GM13977 (cell line): ENCODE measurements at regions not wholly inside any gene's neighbourhood (a gene's known extent, or its start where the extent isn't known, plus 50 kb on each side); places are given as distances from the start of the nearest gene placed in this dataset.

Experiments
- DNase-seq: peaks from one replicate; pipeline ENCODE4 v3.0.0; 2012; ENCODE audit warnings: low spot score
- CTCF ChIP-seq: IDR thresholded peaks from 2 replicates; pipeline ENCODE4 v1.5.1; 2012; ENCODE audit warnings: mild to moderate bottlenecking, control low read depth; ENCODE audit not compliant: insufficient read depth; ENCODE audit errors: extremely low read depth, missing control alignments
- in situ Hi-C: fragments of 300-500 bp; cut with MboI; formaldehyde crosslinking; loops from one replicate; pipeline ENCODE4 v1.12.0; 2022; ENCODE audit warnings: low sequenced_read_pairs, low pct_unique_long_range_greater_than_20kb, mixed read lengths, inconsistent platforms; ENCODE audit not compliant: unreplicated experiment

- in situ Hi-C loops, result no loop called here
- peak; percentile 15 for DNase-seq
- no peak for TF ChIP-seq CTCF
Measured at GRCh38 chr6:105458551-105458950, 55.7 kb upstream of the PREP start.

DNA sequence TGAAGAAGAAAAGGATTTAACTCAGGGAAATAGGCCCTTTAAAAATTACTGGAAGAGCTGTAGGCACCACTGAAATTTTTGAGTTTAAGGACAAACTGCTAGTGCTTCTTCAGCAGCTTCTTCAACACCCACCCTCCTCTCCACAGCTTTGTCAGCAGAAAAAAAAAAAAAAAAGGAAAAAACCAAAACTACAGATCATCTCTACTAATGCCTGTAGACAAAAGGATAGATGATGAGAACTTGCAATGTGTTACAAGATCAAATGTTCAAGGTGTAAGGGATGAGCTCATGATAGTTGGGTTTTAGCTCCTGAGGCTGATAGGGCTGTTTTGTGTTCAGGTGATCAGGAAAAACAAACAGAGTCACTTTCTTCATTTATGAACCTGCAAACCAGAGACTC is 55.2 kb upstream of the PREP start:
- no peak for DNase-seq
- no peak for TF ChIP-seq CTCF
- in situ Hi-C loops, result no loop called here

GRCh38 chr6:105453968-105454367 is 51.1 kb upstream of the PREP start:
- TF ChIP-seq CTCF, result no peak
- in situ Hi-C loops, result no loop called here
- DNase-seq, result no peak

GRCh38 chr6:105452924-105453756 is 50.3 kb upstream of the PREP start:
- in situ Hi-C loops, result no loop called here
- no peak for TF ChIP-seq CTCF
- peak; percentile 37 for DNase-seq
